Heart left ventricle (tissue), 16 donors: ENCODE measurements at regions not wholly inside any gene's neighbourhood (a gene's known extent, or its start where the extent isn't known, plus 50 kb on each side); places are given as distances from the start of the nearest gene placed in this dataset.

Source experiments
- ATAC-seq, 4 donors: fragments of 200-7000 bp; cut with Tn5 transposase; one replicate each; pipeline ENCODE4 v1.9.1; 2020 to 2022; ENCODE audit warnings: moderate library complexity in 4 of 4, mild to moderate bottlenecking in 3 of 4, moderate number of reproducible peaks in 1 of 4
- DNase-seq, 5 donors: peaks; one replicate each; pipeline ENCODE4 v3.0.0-alpha.2; 2020
- H3K27ac ChIP-seq, 12 donors: fragments of 200-600 bp; sonication (generic) in 4 of 12; one replicate each; pipeline versions ENCODE4 v1.5.0 to v1.8.0; 2016 to 2022; ENCODE audit warnings: mild to moderate bottlenecking in 2 of 12
- H3K27me3 ChIP-seq, 9 donors: fragments of 200-600 bp; sonication (generic) in 2 of 9; one replicate each; pipeline versions ENCODE4 v1.5.1 to v1.8.0; 2016 to 2022; ENCODE audit warnings: mild to moderate bottlenecking in 3 of 9
- H3K36me3 ChIP-seq, 9 donors: fragments of 200-600 bp; sonication (generic) in 2 of 9; one replicate each; pipeline versions ENCODE4 v1.5.0 to v1.8.0; 2018 to 2022; ENCODE audit warnings: mild to moderate bottlenecking in 2 of 9
- H3K4me1 ChIP-seq, 12 donors: fragments of 200-600 bp; sonication (generic) in 4 of 12; one replicate each; pipeline versions ENCODE4 v1.5.0 to v1.8.0; 2016 to 2022; ENCODE audit warnings: mild to moderate bottlenecking in 3 of 12
- H3K4me3 ChIP-seq, 12 donors: fragments of 200-600 bp; sonication (generic) in 4 of 12; one replicate each; pipeline versions ENCODE4 v1.5.0 to v1.8.0; 2017 to 2022; ENCODE audit warnings: mild to moderate bottlenecking in 9 of 12, moderate library complexity in 4 of 12
- H3K9me3 ChIP-seq, 12 donors: fragments of 200-600 bp; sonication (generic) in 4 of 12; one replicate each; pipeline versions ENCODE4 v1.5.0 to v1.8.0; 2016 to 2022; ENCODE audit warnings: mild to moderate bottlenecking in 1 of 12
- POLR2A ChIP-seq, 2 donors: fragments of 450-650 bp; IDR thresholded peaks; one replicate each; pipeline ENCODE4 v1.6.1; 2017; ENCODE audit warnings: antibody characterized with exemption in 2 of 2, mild to moderate bottlenecking in 2 of 2, moderate library complexity in 2 of 2
- WGBS, 4 donors: extraction: QIAGEN DNeasy Blood & Tissue Kit in 2 of 4; methylation state at CpG; one replicate each; pipeline versions ENCODE4 v1.1.5 to v1.1.7; 2013 to 2018; 5-methylcytosine and 5-hydroxymethylcytosine counted together
- intact Hi-C, 10 donors: fragments of 100-400 bp; cut with DNase I; formaldehyde crosslinking; loops; one replicate each; pipeline versions ENCODE4 v1.11.1 to v1.14.2; 2022
- TF ChIP-seq, protein P1 (sequence below), 12 donors: fragments of 200-600 bp; sonication (generic) in 4 of 12; IDR thresholded peaks; one replicate each; pipeline versions ENCODE4 v1.5.0 to v1.8.0; 2018 to 2022; ENCODE audit warnings: antibody characterized with exemption in 12 of 12, mild to moderate bottlenecking in 5 of 12
- donor health status: ischemic (EF 13 %, LVEDD 7.1; RV severe dilation, severe dysfunction).
- donor health status: healthy with polysubstance abuse.
- donor health status: DM: no; HTN: yes; CAD: no.
- donor health status: DM: no; HTN: no; CAD: no.
- donor health status: ischemic (EF 25% LVEDD 6.9; RV normal size, moderate dysfunction).
- donor health status: ischemic (EF 25% LVEDD 5.7; RV mildly dilated, moderate dysfunction).
- donor health status: healthy.
- donor health status: DM: yes; HTN: yes; CAD: no.
- donor health status: ischemic (EF 35%, LVEDD 5.7; RV mildly dilated, moderate dysfunction).
- donor health status: nonischemic (EF 11% LVEDD 7.7; RV severe dilation, severe dysfunction).
- donor health status: DM: yes; HTN: yes; CAD: no.
- donor health status: PGD.
- donor health status: ischemic (EF 29% LVEDD 5.4; RV normal size, mild dysfunction).
- donor health status: nonischemic (EF 23%, LVEDD 6.1; RV moderate dilation, normal function).

DNA sequence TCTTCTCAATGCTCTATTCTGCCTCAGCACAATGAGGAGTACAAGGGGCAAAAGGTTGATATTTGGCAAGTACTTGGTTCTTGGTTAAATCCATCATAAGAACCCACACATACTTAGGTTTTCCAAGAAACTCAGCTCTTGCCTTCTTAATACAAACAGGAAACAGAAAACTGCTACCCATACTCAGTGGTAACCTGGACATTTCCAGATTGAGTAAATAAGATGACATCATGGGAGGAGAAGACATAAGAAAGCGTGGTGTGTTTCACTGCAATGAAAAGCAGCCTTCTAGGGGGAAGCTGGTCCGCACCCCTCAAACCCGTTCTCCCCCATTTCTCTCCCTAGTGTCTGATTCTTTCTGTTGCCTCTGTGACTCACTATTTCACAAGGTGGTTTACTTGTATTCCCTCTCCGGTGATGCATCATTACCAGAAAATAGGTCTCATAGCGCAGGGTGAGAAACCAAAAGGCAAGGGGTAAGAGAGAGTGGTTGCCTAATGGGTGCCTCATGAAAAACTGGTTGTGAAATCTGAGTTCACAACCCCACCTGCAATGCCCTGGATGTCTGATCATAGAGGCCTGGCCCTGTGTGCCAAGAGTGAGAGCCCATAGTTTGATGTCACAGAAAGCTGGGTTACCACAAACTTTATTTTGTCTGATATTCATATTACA is 326.5 kb upstream of the TBX3 start:
- H3K27me3 ChIP-seq = peaks cover 0 to 10% (median 0%) of the 10 kb centered on the region in 9 donors
- DNase-seq (no peak), ATAC-seq (no peak)
- H3K27ac ChIP-seq = no peak overlapping the region
- peaks cover 0 to 22% (median 0%) of the 10 kb centered on the region in 12 donors for H3K4me1 ChIP-seq
- H3K4me3 ChIP-seq = no peak overlapping the region
- H3K9me3 ChIP-seq = peaks cover 0 to 8% (median 0%) of the 10 kb centered on the region in 12 donors
- no peaks in the 10 kb centered on the region for H3K36me3 ChIP-seq
- TF ChIP-seq POLR2A (IDR thresholded peaks at IDR 0.05) = no peak
- TF ChIP-seq, protein P1, sequence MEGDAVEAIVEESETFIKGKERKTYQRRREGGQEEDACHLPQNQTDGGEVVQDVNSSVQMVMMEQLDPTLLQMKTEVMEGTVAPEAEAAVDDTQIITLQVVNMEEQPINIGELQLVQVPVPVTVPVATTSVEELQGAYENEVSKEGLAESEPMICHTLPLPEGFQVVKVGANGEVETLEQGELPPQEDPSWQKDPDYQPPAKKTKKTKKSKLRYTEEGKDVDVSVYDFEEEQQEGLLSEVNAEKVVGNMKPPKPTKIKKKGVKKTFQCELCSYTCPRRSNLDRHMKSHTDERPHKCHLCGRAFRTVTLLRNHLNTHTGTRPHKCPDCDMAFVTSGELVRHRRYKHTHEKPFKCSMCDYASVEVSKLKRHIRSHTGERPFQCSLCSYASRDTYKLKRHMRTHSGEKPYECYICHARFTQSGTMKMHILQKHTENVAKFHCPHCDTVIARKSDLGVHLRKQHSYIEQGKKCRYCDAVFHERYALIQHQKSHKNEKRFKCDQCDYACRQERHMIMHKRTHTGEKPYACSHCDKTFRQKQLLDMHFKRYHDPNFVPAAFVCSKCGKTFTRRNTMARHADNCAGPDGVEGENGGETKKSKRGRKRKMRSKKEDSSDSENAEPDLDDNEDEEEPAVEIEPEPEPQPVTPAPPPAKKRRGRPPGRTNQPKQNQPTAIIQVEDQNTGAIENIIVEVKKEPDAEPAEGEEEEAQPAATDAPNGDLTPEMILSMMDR (IDR thresholded peaks at IDR 0.05) = no peak
- intact Hi-C loops = no loop called here
- WGBS, 4 donors = 94 to 99% (median 98%) methylated on average over 5 of the region's 5 CpGs

DNA sequence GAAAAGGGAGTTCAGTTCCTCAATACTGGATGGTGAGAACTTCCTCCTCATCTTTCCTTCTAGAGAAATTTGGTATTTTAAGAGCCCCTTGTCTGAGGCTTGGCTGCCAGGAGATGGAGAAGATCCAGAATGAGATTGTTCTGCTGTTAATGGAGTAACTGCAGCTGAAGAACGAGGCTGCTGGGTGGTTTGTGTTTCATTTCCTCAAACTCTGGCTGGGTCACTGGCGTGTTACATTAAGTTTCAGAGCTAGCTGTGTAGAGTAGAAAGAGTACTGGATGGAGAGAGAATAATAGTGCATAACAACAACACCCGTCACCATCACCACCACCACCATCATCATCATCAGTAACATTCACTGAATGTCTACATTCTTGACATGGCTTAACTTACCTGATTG is 325.0 kb upstream of the TBX3 start:
- Histone ChIP-seq H3K27me3 (peaks cover 0 to under 1% (median 0%) of the 10 kb centered on the region in 9 donors), H3K36me3 (no peaks in the 10 kb centered on the region), H3K4me3 (no peak overlapping the region), H3K9me3 (peaks cover 0 to 8% (median 0%) of the 10 kb centered on the region in 12 donors), H3K4me1 (peaks cover 0 to 14% (median 0%) of the 10 kb centered on the region in 12 donors), H3K27ac (no peak overlapping the region)
- ATAC-seq (no peak), DNase-seq (no peak)
- WGBS, 4 donors = 68 to 85% (median 81%) methylated on average over 3 of the region's 3 CpGs
- no peak for TF ChIP-seq POLR2A (IDR thresholded peaks at IDR 0.05)
- TF ChIP-seq, protein P1 (IDR thresholded peaks at IDR 0.05) = no peak
- intact Hi-C loops = no loop called here

DNA sequence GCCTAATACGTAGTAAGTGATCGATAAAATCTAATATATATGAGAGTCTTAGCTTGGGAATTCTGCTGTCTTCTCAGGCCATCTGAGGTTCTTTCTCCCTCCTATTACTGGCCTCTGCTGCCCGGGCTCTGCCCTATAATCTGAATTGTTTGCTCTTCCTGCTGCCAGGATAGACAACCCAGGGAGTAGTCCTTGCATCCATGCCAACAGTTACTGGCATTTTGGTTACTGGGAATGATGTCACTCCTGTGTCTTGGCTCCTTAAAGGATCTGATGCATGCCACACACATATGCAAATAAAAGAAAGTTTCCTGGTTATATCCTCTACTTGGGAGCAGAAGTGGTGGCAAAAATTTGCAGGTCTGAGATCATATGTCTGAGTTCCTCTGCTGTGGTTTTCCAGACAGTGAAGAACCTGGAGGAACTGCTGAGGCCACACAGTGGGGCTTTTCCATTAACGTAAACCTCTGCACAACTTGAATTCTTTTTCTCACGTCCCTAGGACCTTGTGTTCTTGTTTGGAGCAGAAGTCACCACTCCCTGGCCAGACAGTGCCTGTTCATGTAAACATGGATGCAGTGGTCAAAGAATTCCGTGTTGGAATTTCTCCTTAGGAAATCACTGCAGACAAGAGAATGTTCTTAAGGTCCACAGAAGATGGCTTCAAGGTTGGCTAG is 320.6 kb upstream of the TBX3 start:
- Histone ChIP-seq H3K9me3 (no peaks in the 10 kb centered on the region), H3K27ac (no peak overlapping the region), H3K4me3 (no peak overlapping the region), H3K4me1 (peaks cover 0 to 6% (median 0%) of the 10 kb centered on the region in 12 donors), H3K36me3 (no peaks in the 10 kb centered on the region), H3K27me3 (peaks cover 0 to 3% (median 0%) of the 10 kb centered on the region in 9 donors)
- DNase-seq (no peak), ATAC-seq (no peak)
- 77 to 84% (median 79%) methylated on average over 6 of the region's 6 CpGs for WGBS, 4 donors
- intact Hi-C loops = no loop called here
- TF ChIP-seq POLR2A (IDR thresholded peaks at IDR 0.05) = no peak
- TF ChIP-seq, protein P1 (IDR thresholded peaks at IDR 0.05) = no peak

DNA sequence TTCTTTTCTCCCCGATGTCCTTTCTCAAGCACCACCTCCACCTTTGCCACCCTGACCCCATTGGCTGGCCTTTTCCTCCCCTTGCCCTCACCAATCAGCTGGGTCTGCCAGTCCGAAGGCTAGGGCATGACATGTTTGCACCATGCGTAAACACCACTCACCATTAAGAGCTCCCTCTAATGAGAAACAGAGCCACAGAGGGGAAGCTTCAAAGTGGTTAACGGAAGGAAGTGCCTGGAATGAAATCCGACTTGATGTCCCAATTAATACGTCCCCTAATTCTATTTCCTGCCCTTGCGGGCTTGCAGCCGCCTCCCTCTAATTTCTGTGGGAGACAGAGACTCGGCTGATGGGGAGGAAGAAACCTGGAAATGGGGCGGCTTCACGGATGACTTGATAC is 318.5 kb upstream of the TBX3 start:
- peaks cover 0 to 10% (median 0%) of the 10 kb centered on the region in 12 donors for H3K4me1 ChIP-seq
- 72 to 78% (median 75%) methylated on average over 11 of the region's 11 CpGs for WGBS, 4 donors
- H3K27me3 ChIP-seq = peaks cover 0 to 3% (median 0%) of the 10 kb centered on the region in 9 donors
- intact Hi-C loops = no loop called here
- no peak for TF ChIP-seq POLR2A (IDR thresholded peaks at IDR 0.05)
- TF ChIP-seq, protein P1 (IDR thresholded peaks at IDR 0.05) = no peak
- H3K27ac ChIP-seq = no peak overlapping the region
- no peaks in the 10 kb centered on the region for H3K9me3 ChIP-seq
- H3K36me3 ChIP-seq = no peaks in the 10 kb centered on the region
- DNase-seq = no peak
- ATAC-seq = no peak
- no peak overlapping the region for H3K4me3 ChIP-seq
